H9 (cell line): ENCODE measurements at regions not wholly inside any gene's neighbourhood (a gene's known extent, or its start where the extent isn't known, plus 50 kb on each side); places are given as distances from the start of the nearest gene placed in this dataset.

Experiments used
- DNase-seq: peaks from one replicate; pipeline ENCODE4 v3.0.0-alpha.2; 2017
- H2AFZ ChIP-seq: one replicate; pipeline ENCODE4 v1.6.1; 2013; ENCODE audit warnings: mild to moderate bottlenecking, low read length, control low read depth, moderate library complexity
- H2AK5ac ChIP-seq: 2 replicates; pipeline ENCODE4 v1.6.1; 2013; ENCODE audit warnings: low read length, control low read depth, mixed read lengths; ENCODE audit not compliant: insufficient read length
- H2BK120ac ChIP-seq: one replicate; pipeline ENCODE4 v1.6.1; 2013; ENCODE audit warnings: low read depth, mild to moderate bottlenecking, low read length, control low read depth, inconsistent platforms; ENCODE audit not compliant: poor library complexity, severe bottlenecking
- H2BK12ac ChIP-seq: 2 replicates; pipeline ENCODE4 v1.6.1; 2013; ENCODE audit warnings: low read length, control low read depth, mixed read lengths, low read depth; ENCODE audit not compliant: insufficient read length
- H2BK15ac ChIP-seq: 2 replicates; pipeline ENCODE4 v1.6.1; 2013; ENCODE audit warnings: low read depth, low read length, control low read depth
- H2BK20ac ChIP-seq: one replicate; pipeline ENCODE4 v1.6.1; 2013; ENCODE audit warnings: low read depth, mild to moderate bottlenecking, low read length, control low read depth, inconsistent platforms; ENCODE audit not compliant: poor library complexity, severe bottlenecking
- H2BK5ac ChIP-seq: 2 replicates; pipeline ENCODE4 v1.6.1; 2013; ENCODE audit warnings: low read length, control low read depth, mixed read lengths; ENCODE audit not compliant: insufficient read length
- H3K14ac ChIP-seq: 2 replicates; pipeline ENCODE4 v1.6.1; 2013; ENCODE audit warnings: low read length, control low read depth; ENCODE audit not compliant: insufficient read depth
- H3K18ac ChIP-seq: 2 replicates; pipeline ENCODE4 v1.6.1; 2013; ENCODE audit warnings: low read depth, mild to moderate bottlenecking, mixed read lengths, low read length, control low read depth; ENCODE audit not compliant: insufficient read length
- H3K23ac ChIP-seq: 2 replicates; pipeline ENCODE4 v1.6.1; 2013; ENCODE audit warnings: low read length, control low read depth, mixed read lengths, low read depth; ENCODE audit not compliant: insufficient read length
- H3K23me2 ChIP-seq: 2 replicates; pipeline ENCODE4 v1.6.1; 2013; ENCODE audit warnings: low read depth, mild to moderate bottlenecking, mixed read lengths, low read length, control low read depth; ENCODE audit not compliant: insufficient read length, poor library complexity, severe bottlenecking
- H3K27ac ChIP-seq: 2 replicates; pipeline ENCODE4 v1.5.1; 2013; ENCODE audit warnings: low read length, control low read depth, mixed read lengths, low read depth; ENCODE audit not compliant: insufficient read length
- H3K27me3 ChIP-seq: 2 replicates; pipeline ENCODE4 v1.6.1; 2013; ENCODE audit warnings: low read length, control low read depth, inconsistent platforms; ENCODE audit not compliant: insufficient read depth
- H3K4ac ChIP-seq: 2 replicates; pipeline ENCODE4 v1.6.1; 2013; ENCODE audit warnings: low read depth, mild to moderate bottlenecking, control low read depth, inconsistent platforms, low read length, moderate library complexity
- H3K4me1 ChIP-seq: 2 replicates; pipeline ENCODE4 v1.6.1; 2013; ENCODE audit warnings: low read length, control low read depth, inconsistent platforms; ENCODE audit not compliant: insufficient read depth
- H3K4me2 ChIP-seq: 2 replicates; pipeline ENCODE4 v1.6.1; 2013; ENCODE audit warnings: low read length, control low read depth, mixed read lengths; ENCODE audit not compliant: insufficient read length, insufficient read depth
- H3K56ac ChIP-seq: 2 replicates; pipeline ENCODE4 v1.6.1; 2013; ENCODE audit warnings: low read depth, mild to moderate bottlenecking, mixed read lengths, low read length, control low read depth; ENCODE audit not compliant: insufficient read length
- H3K79me1 ChIP-seq: 2 replicates; pipeline ENCODE4 v1.6.1; 2013; ENCODE audit warnings: low read depth, mild to moderate bottlenecking, moderate library complexity, low read length, control low read depth, inconsistent platforms; ENCODE audit not compliant: insufficient read depth, poor library complexity, severe bottlenecking
- H3K79me2 ChIP-seq: 2 replicates; pipeline ENCODE4 v1.6.1; 2013; ENCODE audit warnings: low read length, control low read depth, inconsistent platforms; ENCODE audit not compliant: insufficient read depth
- H3K9ac ChIP-seq: 2 replicates; pipeline ENCODE4 v1.6.1; 2013; ENCODE audit warnings: low read length, control low read depth, mixed read lengths; ENCODE audit not compliant: insufficient read length; ENCODE audit errors: extremely low read depth
- H3K9me3 ChIP-seq: one replicate; pipeline ENCODE4 v1.6.1; 2013; ENCODE audit warnings: low read depth, low read length, inconsistent platforms; ENCODE audit not compliant: control insufficient read depth
- H3T11ph ChIP-seq: one replicate; pipeline ENCODE4 v1.6.1; 2013; ENCODE audit warnings: mild to moderate bottlenecking, low read length, control low read depth, inconsistent platforms
- H4K20me1 ChIP-seq: one replicate; pipeline ENCODE4 v1.6.1; 2013; ENCODE audit not compliant: control insufficient read depth, insufficient read length, insufficient read depth
- H4K5ac ChIP-seq: 2 replicates; pipeline ENCODE4 v1.6.1; 2013; ENCODE audit warnings: low read depth, mild to moderate bottlenecking, mixed read lengths, low read length, control low read depth; ENCODE audit not compliant: insufficient read length
- H4K8ac ChIP-seq: replicated peaks from 2 replicates; pipeline ENCODE4 v1.6.1; 2013; ENCODE audit warnings: low read length, control low read depth, mixed read lengths, low read depth; ENCODE audit not compliant: insufficient read length
- H4K91ac ChIP-seq: 2 replicates; pipeline ENCODE4 v1.6.1; 2013; ENCODE audit warnings: low read depth, mild to moderate bottlenecking, moderate library complexity, mixed read lengths, low read length, control low read depth; ENCODE audit not compliant: insufficient read length
- H3K27ac Mint-ChIP-seq, 3 experiments: 2 replicates in 2 of 3; 3 replicates in 1 of 3; pipeline ENCODE4 v1.8.0; 2020 to 2021; ENCODE audit warnings: mixed read lengths in 3 of 3, mild to moderate bottlenecking in 1 of 3, moderate library complexity in 1 of 3
- H3K27me3 Mint-ChIP-seq: 2 replicates; pipeline ENCODE4 v1.8.0; 2021; ENCODE audit warnings: low read depth, mild to moderate bottlenecking, moderate library complexity, mixed read lengths
- H3K36me3 Mint-ChIP-seq, 3 experiments: 2 replicates in 2 of 3; 3 replicates in 1 of 3; pipeline ENCODE4 v1.8.0; 2020 to 2021; ENCODE audit warnings: low read depth in 3 of 3, mixed read lengths in 3 of 3; ENCODE audit not compliant: insufficient read depth in 1 of 3
- H3K4me1 Mint-ChIP-seq, 2 experiments: 2 replicates each; pipeline ENCODE4 v1.8.0; 2020; ENCODE audit warnings: mixed read lengths in 2 of 2
- H3K4me3 Mint-ChIP-seq, 2 experiments: 2 replicates in 1 of 2; 3 replicates in 1 of 2; pipeline ENCODE4 v1.8.0; 2020 to 2021; ENCODE audit warnings: mild to moderate bottlenecking in 2 of 2, mixed read lengths in 2 of 2, moderate library complexity in 1 of 2
- H3K9me3 Mint-ChIP-seq, 2 experiments: 2 replicates in 1 of 2; 3 replicates in 1 of 2; pipeline ENCODE4 v1.8.0; 2020; ENCODE audit warnings: mild to moderate bottlenecking in 2 of 2, mixed read lengths in 2 of 2, moderate library complexity in 1 of 2
- WGBS: extraction: QIAGEN DNeasy Blood & Tissue Kit; methylation state at CpG from one replicate; pipeline ENCODE4 v1.1.7; 2013; ENCODE audit warnings: missing lambda C conversion rate, low lambda C conversion rate, mixed read lengths; ENCODE audit not compliant: insufficient read length; ENCODE audit errors: extremely low coverage; 5-methylcytosine and 5-hydroxymethylcytosine counted together
- TF ChIP-seq, protein P1 (sequence below): fragments of 200-600 bp; sonication (generic); conservative IDR thresholded peaks from 3 replicates; pipeline ENCODE4 v1.8.0; 2021; ENCODE audit warnings: antibody characterized with exemption, mild to moderate bottlenecking

DNA sequence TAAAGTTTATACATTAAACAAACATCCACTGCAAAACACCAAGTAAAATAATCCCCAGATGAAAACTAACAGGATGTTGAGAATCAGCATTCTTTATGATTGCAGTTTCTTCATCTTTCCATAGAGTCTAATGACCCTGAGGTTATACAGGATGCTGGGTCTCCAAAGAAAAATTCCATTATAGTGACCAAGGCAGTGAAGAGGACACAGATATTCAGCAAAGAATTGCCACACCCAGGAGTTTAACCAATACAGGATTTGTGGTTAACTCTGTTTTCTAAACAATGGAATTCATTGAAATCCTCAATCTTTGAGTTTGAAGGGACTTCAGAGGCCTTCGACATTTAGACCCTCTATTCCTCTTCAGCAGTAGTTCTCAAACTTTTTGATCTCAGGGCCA lies 76.2 kb upstream of the ESX1 start:
- no peak overlapping the region for H2BK120ac ChIP-seq
- TF ChIP-seq, protein P1, sequence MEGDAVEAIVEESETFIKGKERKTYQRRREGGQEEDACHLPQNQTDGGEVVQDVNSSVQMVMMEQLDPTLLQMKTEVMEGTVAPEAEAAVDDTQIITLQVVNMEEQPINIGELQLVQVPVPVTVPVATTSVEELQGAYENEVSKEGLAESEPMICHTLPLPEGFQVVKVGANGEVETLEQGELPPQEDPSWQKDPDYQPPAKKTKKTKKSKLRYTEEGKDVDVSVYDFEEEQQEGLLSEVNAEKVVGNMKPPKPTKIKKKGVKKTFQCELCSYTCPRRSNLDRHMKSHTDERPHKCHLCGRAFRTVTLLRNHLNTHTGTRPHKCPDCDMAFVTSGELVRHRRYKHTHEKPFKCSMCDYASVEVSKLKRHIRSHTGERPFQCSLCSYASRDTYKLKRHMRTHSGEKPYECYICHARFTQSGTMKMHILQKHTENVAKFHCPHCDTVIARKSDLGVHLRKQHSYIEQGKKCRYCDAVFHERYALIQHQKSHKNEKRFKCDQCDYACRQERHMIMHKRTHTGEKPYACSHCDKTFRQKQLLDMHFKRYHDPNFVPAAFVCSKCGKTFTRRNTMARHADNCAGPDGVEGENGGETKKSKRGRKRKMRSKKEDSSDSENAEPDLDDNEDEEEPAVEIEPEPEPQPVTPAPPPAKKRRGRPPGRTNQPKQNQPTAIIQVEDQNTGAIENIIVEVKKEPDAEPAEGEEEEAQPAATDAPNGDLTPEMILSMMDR: no peak
- H3K27me3 ChIP-seq: no peaks in the 10 kb centered on the region
- H2AFZ ChIP-seq: no peak overlapping the region
- no peak overlapping the region for H4K8ac ChIP-seq
- no peak overlapping the region for H4K91ac ChIP-seq
- Mint-ChIP-seq H3K9me3 (peaks cover 0 to 16% of the 10 kb centered on the region in 2 experiments; a peak in 2 of 5 replicates), H3K36me3 (peaks cover 0 to 4% (median 0%) of the 10 kb centered on the region in 3 experiments; a peak in 1 of 7 replicates), H3K4me1 (no peaks in the 10 kb centered on the region), H3K27me3 (no peaks in the 10 kb centered on the region; the same call in 1 of the 2 replicates), H3K27ac (no peak overlapping the region), H3K4me3 (no peak overlapping the region)
- H4K5ac ChIP-seq: no peak overlapping the region
- H3K18ac ChIP-seq: no peak overlapping the region
- no peak overlapping the region for H3K23ac ChIP-seq
- no peak overlapping the region for H3K9ac ChIP-seq
- no peak overlapping the region for H2BK20ac ChIP-seq
- no peaks in the 10 kb centered on the region for H3K79me2 ChIP-seq
- peaks cover 6% of the 10 kb centered on the region for H3K9me3 ChIP-seq
- no peak overlapping the region for H3K56ac ChIP-seq
- no peak overlapping the region for H3K4ac ChIP-seq
- H3T11ph ChIP-seq: no peak overlapping the region
- DNase-seq: no peak
- H2BK5ac ChIP-seq: no peak overlapping the region
- H3K23me2 ChIP-seq: no peaks in the 10 kb centered on the region
- no peak overlapping the region for H3K14ac ChIP-seq
- H2BK15ac ChIP-seq: no peak overlapping the region
- WGBS: no CpG with 5 or more reads among the region's 1 CpG
- no peak overlapping the region for H2AK5ac ChIP-seq
- no peak overlapping the region for H3K27ac ChIP-seq
- H4K20me1 ChIP-seq: no peaks in the 10 kb centered on the region
- H3K4me2 ChIP-seq: no peak overlapping the region
- no peaks in the 10 kb centered on the region for H3K4me1 ChIP-seq
- H3K79me1 ChIP-seq: no peaks in the 10 kb centered on the region
- no peak overlapping the region for H2BK12ac ChIP-seq
